ENCODE measurements at regions not wholly inside any gene's neighbourhood (a gene's known extent, or its start where the extent isn't known, plus 50 kb on each side); places are given as distances from the start of the nearest gene placed in this dataset.

DNA sequence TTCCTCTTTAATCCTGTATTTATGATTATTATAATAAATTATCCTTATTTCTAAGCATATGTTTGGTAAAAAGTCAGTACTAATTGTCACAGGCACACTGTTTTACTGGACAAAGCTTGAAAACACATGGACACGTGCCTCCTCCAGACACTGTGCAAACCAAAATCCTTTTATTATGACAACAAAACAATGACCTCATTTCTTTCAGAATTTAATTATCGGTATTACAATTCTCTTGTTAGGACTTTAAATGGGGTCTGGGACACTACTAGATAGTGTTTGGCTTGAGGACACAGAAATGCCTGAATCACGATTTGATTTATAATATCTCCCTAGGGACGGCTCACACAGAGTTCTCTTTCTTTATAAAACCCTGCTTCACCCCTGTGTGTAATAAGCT, 107.3 kb upstream of the IGSF10 start:
- H3K27ac ChIP-seq (ENCODE audit: low read depth, low read length): no peak overlapping the region
- Mint-ChIP-seq H3K27me3 (peaks cover 3 to 4% of the 10 kb centered on the region in 2 donors), H3K4me1 (peaks cover 0 to 2% (median 0%) of the 10 kb centered on the region in 3 donors), H3K36me3 (no peaks in the 10 kb centered on the region), H3K9me3 (peaks cover 0 to 3% (median 0%) of the 10 kb centered on the region in 5 donors), H3K4me3 (no peak overlapping the region), H3K27ac (no peak overlapping the region)
- H3K36me3 ChIP-seq (ENCODE audit: insufficient read depth, low read length): no peaks in the 10 kb centered on the region
- ChIA-PET CTCF (no interaction called here), POLR2A (no interaction called here)
- no peak for DNase-seq
- H3K27me3 ChIP-seq (ENCODE audit: insufficient read depth, low read length, poor library complexity, severe bottlenecking): no peaks in the 10 kb centered on the region
- H3K9me3 ChIP-seq (ENCODE audit: low read length): no peaks in the 10 kb centered on the region
- H3K4me3 ChIP-seq (ENCODE audit: low read length): no peak overlapping the region
- no peaks in the 10 kb centered on the region for H3K4me1 ChIP-seq (ENCODE audit: insufficient read depth, low read length)

GRCh38 chr3:151567477-151567876, 106.6 kb upstream of the IGSF10 start:
- Histone ChIP-seq H3K27ac (ENCODE audit: low read depth, low read length) (no peak overlapping the region), H3K36me3 (ENCODE audit: insufficient read depth, low read length) (no peaks in the 10 kb centered on the region), H3K4me3 (ENCODE audit: low read length) (no peak overlapping the region), H3K4me1 (ENCODE audit: insufficient read depth, low read length) (no peaks in the 10 kb centered on the region), H3K9me3 (ENCODE audit: low read length) (no peaks in the 10 kb centered on the region), H3K27me3 (ENCODE audit: insufficient read depth, low read length, poor library complexity, severe bottlenecking) (no peaks in the 10 kb centered on the region)
- Mint-ChIP-seq H3K27ac (no peak overlapping the region), H3K9me3 (peaks cover 0 to 3% (median 0%) of the 10 kb centered on the region in 5 donors), H3K4me3 (no peak overlapping the region), H3K36me3 (no peaks in the 10 kb centered on the region), H3K4me1 (peaks cover 0 to 2% (median 0%) of the 10 kb centered on the region in 3 donors), H3K27me3 (peaks cover 0 to 5% of the 10 kb centered on the region in 2 donors)
- POLR2A ChIA-PET: no interaction called here
- CTCF ChIA-PET: no interaction called here
- no peak for DNase-seq

- no peak for DNase-seq
- ChIA-PET POLR2A (no interaction called here), CTCF (no interaction called here)
- Mint-ChIP-seq H3K9me3 (no peaks in the 10 kb centered on the region), H3K36me3 (no peaks in the 10 kb centered on the region), H3K4me1 (no peaks in the 10 kb centered on the region), H3K27ac (no peak overlapping the region), H3K27me3 (peaks cover 3 to 6% of the 10 kb centered on the region in 2 donors), H3K4me3 (no peak overlapping the region)
- no peak overlapping the region for H3K4me3 ChIP-seq (ENCODE audit: low read length)
- H3K27me3 ChIP-seq (ENCODE audit: insufficient read depth, low read length, poor library complexity, severe bottlenecking): no peaks in the 10 kb centered on the region
- H3K36me3 ChIP-seq (ENCODE audit: insufficient read depth, low read length): no peaks in the 10 kb centered on the region
- no peaks in the 10 kb centered on the region for H3K4me1 ChIP-seq (ENCODE audit: insufficient read depth, low read length)
- H3K9me3 ChIP-seq (ENCODE audit: low read length): no peaks in the 10 kb centered on the region
- no peak overlapping the region for H3K27ac ChIP-seq (ENCODE audit: low read depth, low read length)
Measured at GRCh38 chr3:151564261-151564660, 103.4 kb upstream of the IGSF10 start.

GRCh38 chr3:151563305-151563704, 102.4 kb upstream of the IGSF10 start:
- no peaks in the 10 kb centered on the region for H3K4me1 ChIP-seq (ENCODE audit: insufficient read depth, low read length)
- ChIA-PET CTCF (no interaction called here), POLR2A (no interaction called here)
- Mint-ChIP-seq H3K36me3 (no peaks in the 10 kb centered on the region), H3K27ac (no peak overlapping the region), H3K9me3 (no peaks in the 10 kb centered on the region), H3K4me1 (no peaks in the 10 kb centered on the region), H3K27me3 (peaks cover 3 to 6% of the 10 kb centered on the region in 2 donors), H3K4me3 (no peak overlapping the region)
- H3K27ac ChIP-seq (ENCODE audit: low read depth, low read length): no peak overlapping the region
- no peaks in the 10 kb centered on the region for H3K36me3 ChIP-seq (ENCODE audit: insufficient read depth, low read length)
- no peaks in the 10 kb centered on the region for H3K9me3 ChIP-seq (ENCODE audit: low read length)
- H3K27me3 ChIP-seq (ENCODE audit: insufficient read depth, low read length, poor library complexity, severe bottlenecking): no peaks in the 10 kb centered on the region
- no peak for DNase-seq
- no peak overlapping the region for H3K4me3 ChIP-seq (ENCODE audit: low read length)

- Histone ChIP-seq H3K27ac (ENCODE audit: low read depth, low read length) (no peak overlapping the region), H3K9me3 (ENCODE audit: low read length) (no peaks in the 10 kb centered on the region), H3K27me3 (ENCODE audit: insufficient read depth, low read length, poor library complexity, severe bottlenecking) (no peaks in the 10 kb centered on the region), H3K4me3 (ENCODE audit: low read length) (no peak overlapping the region), H3K36me3 (ENCODE audit: insufficient read depth, low read length) (no peaks in the 10 kb centered on the region), H3K4me1 (ENCODE audit: insufficient read depth, low read length) (no peaks in the 10 kb centered on the region)
- ChIA-PET CTCF (no interaction called here), POLR2A (no interaction called here)
- H3K9me3 Mint-ChIP-seq: no peaks in the 10 kb centered on the region
- no peaks in the 10 kb centered on the region for H3K36me3 Mint-ChIP-seq
- H3K4me1 Mint-ChIP-seq: no peaks in the 10 kb centered on the region
- DNase-seq: no peak
- H3K27me3 Mint-ChIP-seq: peaks cover 3 to 6% of the 10 kb centered on the region in 2 donors
- no peak overlapping the region for H3K27ac Mint-ChIP-seq
- H3K4me3 Mint-ChIP-seq: no peak overlapping the region
Measured at GRCh38 chr3:151562891-151563290, 102.0 kb upstream of the IGSF10 start.

- DNase-seq: no peak
- no peaks in the 10 kb centered on the region for H3K9me3 Mint-ChIP-seq
- peak overlapping the region in 1 of 8 donors; percentile 56 for H3K27ac Mint-ChIP-seq
- H3K36me3 ChIP-seq (ENCODE audit: insufficient read depth, low read length): no peaks in the 10 kb centered on the region
- no peak overlapping the region for H3K4me3 ChIP-seq (ENCODE audit: low read length)
- ChIA-PET CTCF (no interaction called here), POLR2A (no interaction called here)
- no peaks in the 10 kb centered on the region for H3K36me3 Mint-ChIP-seq
- H3K4me1 Mint-ChIP-seq: no peaks in the 10 kb centered on the region
- H3K4me1 ChIP-seq (ENCODE audit: insufficient read depth, low read length): no peaks in the 10 kb centered on the region
- H3K9me3 ChIP-seq (ENCODE audit: low read length): no peaks in the 10 kb centered on the region
- no peak overlapping the region for H3K4me3 Mint-ChIP-seq
- no peak overlapping the region for H3K27ac ChIP-seq (ENCODE audit: low read depth, low read length)
- H3K27me3 ChIP-seq (ENCODE audit: insufficient read depth, low read length, poor library complexity, severe bottlenecking): no peaks in the 10 kb centered on the region
- peaks cover 3 to 6% of the 10 kb centered on the region in 2 donors for H3K27me3 Mint-ChIP-seq
Measured at GRCh38 chr3:151561878-151562277, 101.0 kb upstream of the IGSF10 start.

DNA sequence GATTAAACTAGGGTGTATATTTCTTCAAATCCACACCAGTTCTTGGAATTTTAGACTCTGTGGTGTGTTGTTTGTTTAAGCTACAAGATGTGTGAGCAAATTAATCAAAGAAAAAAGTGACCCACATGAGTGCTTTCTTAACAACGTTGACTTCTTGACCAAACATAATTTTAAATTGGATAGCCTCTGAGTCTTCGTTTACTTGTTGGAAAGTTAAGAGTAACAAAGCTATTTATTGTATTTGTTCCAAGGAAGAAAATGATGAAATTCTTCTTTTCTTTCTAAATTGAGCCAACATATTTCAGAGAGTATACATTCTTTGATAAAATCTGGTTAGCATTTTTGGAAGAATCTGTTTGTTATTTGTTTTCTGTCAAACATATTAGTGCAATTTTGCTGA, 99.9 kb upstream of the IGSF10 start:
- peaks cover 4 to 6% of the 10 kb centered on the region in 2 donors for H3K27me3 Mint-ChIP-seq
- H3K4me3 ChIP-seq (ENCODE audit: low read length): no peak overlapping the region
- H3K4me3 Mint-ChIP-seq: no peak overlapping the region
- H3K27ac ChIP-seq (ENCODE audit: low read depth, low read length): no peak overlapping the region
- CTCF ChIA-PET: no interaction called here
- no peaks in the 10 kb centered on the region for H3K27me3 ChIP-seq (ENCODE audit: insufficient read depth, low read length, poor library complexity, severe bottlenecking)
- H3K27ac Mint-ChIP-seq: no peak overlapping the region
- no peaks in the 10 kb centered on the region for H3K9me3 Mint-ChIP-seq
- POLR2A ChIA-PET: no interaction called here
- no peaks in the 10 kb centered on the region for H3K4me1 Mint-ChIP-seq
- no peaks in the 10 kb centered on the region for H3K4me1 ChIP-seq (ENCODE audit: insufficient read depth, low read length)
- no peaks in the 10 kb centered on the region for H3K9me3 ChIP-seq (ENCODE audit: low read length)
- H3K36me3 ChIP-seq (ENCODE audit: insufficient read depth, low read length): no peaks in the 10 kb centered on the region
- DNase-seq: no peak
- H3K36me3 Mint-ChIP-seq: no peaks in the 10 kb centered on the region

- H3K27me3 ChIP-seq (ENCODE audit: insufficient read depth, low read length, poor library complexity, severe bottlenecking): no peaks in the 10 kb centered on the region
- DNase-seq: no peak
- no peaks in the 10 kb centered on the region for H3K9me3 ChIP-seq (ENCODE audit: low read length)
- Mint-ChIP-seq H3K27me3 (peaks cover 6% of the 10 kb centered on the region in 2 donors), H3K36me3 (no peaks in the 10 kb centered on the region), H3K9me3 (no peaks in the 10 kb centered on the region), H3K4me1 (no peaks in the 10 kb centered on the region), H3K4me3 (no peak overlapping the region), H3K27ac (no peak overlapping the region)
- no peak overlapping the region for H3K4me3 ChIP-seq (ENCODE audit: low read length)
- ChIA-PET CTCF (no interaction called here), POLR2A (no interaction called here)
- no peak overlapping the region for H3K27ac ChIP-seq (ENCODE audit: low read depth, low read length)
- no peaks in the 10 kb centered on the region for H3K36me3 ChIP-seq (ENCODE audit: insufficient read depth, low read length)
- no peaks in the 10 kb centered on the region for H3K4me1 ChIP-seq (ENCODE audit: insufficient read depth, low read length)
Measured at GRCh38 chr3:151559736-151560135, 98.9 kb upstream of the IGSF10 start.

- H3K27ac ChIP-seq (ENCODE audit: low read depth, low read length): no peak overlapping the region
- ChIA-PET CTCF (no interaction called here), POLR2A (no interaction called here)
- H3K4me3 ChIP-seq (ENCODE audit: low read length): no peak overlapping the region
- Mint-ChIP-seq H3K9me3 (no peaks in the 10 kb centered on the region), H3K36me3 (no peaks in the 10 kb centered on the region), H3K27me3 (peaks cover 6% of the 10 kb centered on the region in 2 donors), H3K4me1 (no peaks in the 10 kb centered on the region), H3K4me3 (no peak overlapping the region), H3K27ac (no peak overlapping the region)
- no peaks in the 10 kb centered on the region for H3K4me1 ChIP-seq (ENCODE audit: insufficient read depth, low read length)
- no peak for DNase-seq
- no peaks in the 10 kb centered on the region for H3K27me3 ChIP-seq (ENCODE audit: insufficient read depth, low read length, poor library complexity, severe bottlenecking)
- H3K36me3 ChIP-seq (ENCODE audit: insufficient read depth, low read length): no peaks in the 10 kb centered on the region
- no peaks in the 10 kb centered on the region for H3K9me3 ChIP-seq (ENCODE audit: low read length)
Measured at GRCh38 chr3:151558661-151559060, 97.8 kb upstream of the IGSF10 start.
